HL-60 (cell line): ENCODE measurements at regions not wholly inside any gene's neighbourhood (a gene's known extent, or its start where the extent isn't known, plus 50 kb on each side); places are given as distances from the start of the nearest gene placed in this dataset.
"Not testable (repeated sequence)": the region's sequence is repeated elsewhere in the genome, so short reads cannot be mapped to it uniquely, and the experiment has no call there.

Experiments
- DNase-seq, 2 experiments: peaks; one replicate each; pipeline ENCODE4 v3.0.0-alpha.2; 2010 to 2020; ENCODE audit warnings: low read depth in 1 of 2, low spot score in 1 of 2
- H3K27ac ChIP-seq: fragments of 250-450 bp; sonication (Bioruptor Pico); replicated peaks from 2 replicates; pipeline ENCODE4 v1.5.1; 2020; ENCODE audit warnings: mild to moderate bottlenecking, moderate library complexity
- H3K27me3 ChIP-seq: fragments of 250-450 bp; sonication (Bioruptor Pico); 2 replicates; pipeline ENCODE4 v1.5.1; 2021; ENCODE audit warnings: mild to moderate bottlenecking, moderate library complexity; ENCODE audit not compliant: insufficient read depth, poor library complexity, severe bottlenecking
- H3K4me3 ChIP-seq: replicated peaks from 2 replicates; pipeline ENCODE4 v1.5.1; 2011; ENCODE audit warnings: mild to moderate bottlenecking, control low read depth, low read length; ENCODE audit not compliant: insufficient read depth
- GABPA ChIP-seq: IDR thresholded peaks from 2 replicates; pipeline ENCODE4 v1.6.1; 2012; ENCODE audit warnings: low read depth
- POLR2AphosphoS5 ChIP-seq: IDR thresholded peaks from 2 replicates; pipeline ENCODE4 v1.6.1; 2012; ENCODE audit warnings: low read depth
- SPI1 ChIP-seq: IDR thresholded peaks from 2 replicates; pipeline ENCODE4 v1.6.1; 2012; ENCODE audit warnings: low read depth, mild to moderate bottlenecking, borderline replicate concordance
- TF ChIP-seq, protein P1 (sequence below): IDR thresholded peaks from one replicate; pipeline ENCODE4 v1.5.1; 2011; ENCODE audit warnings: low read length, control low read depth, inconsistent platforms; ENCODE audit not compliant: insufficient read depth
- TF ChIP-seq, protein P2 (sequence below): IDR thresholded peaks from 2 replicates; pipeline ENCODE4 v1.6.1; 2012; ENCODE audit warnings: low read depth; ENCODE audit not compliant: insufficient replicate concordance

DNA sequence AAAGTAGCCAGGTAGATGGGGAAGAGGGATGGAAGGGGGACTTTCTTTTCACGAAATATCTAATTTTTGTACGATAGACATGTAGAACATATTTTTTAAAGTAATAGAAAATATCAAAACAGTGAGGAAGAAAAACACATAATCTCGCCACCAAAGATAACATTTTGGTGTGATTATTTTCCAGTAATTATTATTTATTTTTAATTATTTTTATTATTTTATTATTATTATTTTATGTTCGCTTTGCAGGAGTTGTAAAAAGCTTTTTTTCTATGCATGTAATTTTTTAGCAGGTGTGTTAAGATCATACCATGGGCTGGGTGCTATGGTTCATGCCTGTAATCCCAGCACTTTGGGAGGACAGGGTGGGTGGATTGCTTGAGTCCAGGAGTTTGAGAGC, 85.6 kb upstream of the CCND2 start:
- H3K4me3 ChIP-seq, result no peak overlapping the region
- DNase-seq, result no peak
- no peak overlapping the region for H3K27ac ChIP-seq
- TF ChIP-seq SPI1 (no peak), GABPA (no peak), POLR2AphosphoS5 (no peak)
- TF ChIP-seq, protein P1, sequence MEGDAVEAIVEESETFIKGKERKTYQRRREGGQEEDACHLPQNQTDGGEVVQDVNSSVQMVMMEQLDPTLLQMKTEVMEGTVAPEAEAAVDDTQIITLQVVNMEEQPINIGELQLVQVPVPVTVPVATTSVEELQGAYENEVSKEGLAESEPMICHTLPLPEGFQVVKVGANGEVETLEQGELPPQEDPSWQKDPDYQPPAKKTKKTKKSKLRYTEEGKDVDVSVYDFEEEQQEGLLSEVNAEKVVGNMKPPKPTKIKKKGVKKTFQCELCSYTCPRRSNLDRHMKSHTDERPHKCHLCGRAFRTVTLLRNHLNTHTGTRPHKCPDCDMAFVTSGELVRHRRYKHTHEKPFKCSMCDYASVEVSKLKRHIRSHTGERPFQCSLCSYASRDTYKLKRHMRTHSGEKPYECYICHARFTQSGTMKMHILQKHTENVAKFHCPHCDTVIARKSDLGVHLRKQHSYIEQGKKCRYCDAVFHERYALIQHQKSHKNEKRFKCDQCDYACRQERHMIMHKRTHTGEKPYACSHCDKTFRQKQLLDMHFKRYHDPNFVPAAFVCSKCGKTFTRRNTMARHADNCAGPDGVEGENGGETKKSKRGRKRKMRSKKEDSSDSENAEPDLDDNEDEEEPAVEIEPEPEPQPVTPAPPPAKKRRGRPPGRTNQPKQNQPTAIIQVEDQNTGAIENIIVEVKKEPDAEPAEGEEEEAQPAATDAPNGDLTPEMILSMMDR, result no peak
- TF ChIP-seq, protein P2, sequence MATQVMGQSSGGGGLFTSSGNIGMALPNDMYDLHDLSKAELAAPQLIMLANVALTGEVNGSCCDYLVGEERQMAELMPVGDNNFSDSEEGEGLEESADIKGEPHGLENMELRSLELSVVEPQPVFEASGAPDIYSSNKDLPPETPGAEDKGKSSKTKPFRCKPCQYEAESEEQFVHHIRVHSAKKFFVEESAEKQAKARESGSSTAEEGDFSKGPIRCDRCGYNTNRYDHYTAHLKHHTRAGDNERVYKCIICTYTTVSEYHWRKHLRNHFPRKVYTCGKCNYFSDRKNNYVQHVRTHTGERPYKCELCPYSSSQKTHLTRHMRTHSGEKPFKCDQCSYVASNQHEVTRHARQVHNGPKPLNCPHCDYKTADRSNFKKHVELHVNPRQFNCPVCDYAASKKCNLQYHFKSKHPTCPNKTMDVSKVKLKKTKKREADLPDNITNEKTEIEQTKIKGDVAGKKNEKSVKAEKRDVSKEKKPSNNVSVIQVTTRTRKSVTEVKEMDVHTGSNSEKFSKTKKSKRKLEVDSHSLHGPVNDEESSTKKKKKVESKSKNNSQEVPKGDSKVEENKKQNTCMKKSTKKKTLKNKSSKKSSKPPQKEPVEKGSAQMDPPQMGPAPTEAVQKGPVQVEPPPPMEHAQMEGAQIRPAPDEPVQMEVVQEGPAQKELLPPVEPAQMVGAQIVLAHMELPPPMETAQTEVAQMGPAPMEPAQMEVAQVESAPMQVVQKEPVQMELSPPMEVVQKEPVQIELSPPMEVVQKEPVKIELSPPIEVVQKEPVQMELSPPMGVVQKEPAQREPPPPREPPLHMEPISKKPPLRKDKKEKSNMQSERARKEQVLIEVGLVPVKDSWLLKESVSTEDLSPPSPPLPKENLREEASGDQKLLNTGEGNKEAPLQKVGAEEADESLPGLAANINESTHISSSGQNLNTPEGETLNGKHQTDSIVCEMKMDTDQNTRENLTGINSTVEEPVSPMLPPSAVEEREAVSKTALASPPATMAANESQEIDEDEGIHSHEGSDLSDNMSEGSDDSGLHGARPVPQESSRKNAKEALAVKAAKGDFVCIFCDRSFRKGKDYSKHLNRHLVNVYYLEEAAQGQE, result no peak
- no peaks in the 10 kb centered on the region for H3K27me3 ChIP-seq

DNA sequence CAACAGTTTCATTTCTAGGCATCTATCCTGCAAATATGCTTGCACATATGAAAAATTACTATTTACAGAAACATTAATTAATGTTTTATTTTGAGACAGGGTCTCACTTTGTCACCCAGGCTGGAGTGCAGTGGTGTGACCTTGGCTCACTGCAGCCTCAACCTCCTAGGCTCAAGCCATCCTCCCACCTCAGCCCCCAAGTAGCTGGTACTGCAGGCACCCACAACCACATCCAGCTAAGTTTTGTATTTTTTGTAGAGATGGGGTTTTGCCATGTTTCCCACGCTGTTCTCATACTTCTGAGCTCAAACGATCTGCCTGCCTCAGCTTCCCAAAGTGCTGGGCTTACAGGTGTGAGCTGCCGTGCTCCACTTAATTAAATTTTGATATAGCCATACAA, 86.2 kb upstream of the CCND2 start:
- not testable (repeated sequence) for H3K27me3 ChIP-seq, H3K27ac ChIP-seq, H3K4me3 ChIP-seq, DNase-seq

DNA sequence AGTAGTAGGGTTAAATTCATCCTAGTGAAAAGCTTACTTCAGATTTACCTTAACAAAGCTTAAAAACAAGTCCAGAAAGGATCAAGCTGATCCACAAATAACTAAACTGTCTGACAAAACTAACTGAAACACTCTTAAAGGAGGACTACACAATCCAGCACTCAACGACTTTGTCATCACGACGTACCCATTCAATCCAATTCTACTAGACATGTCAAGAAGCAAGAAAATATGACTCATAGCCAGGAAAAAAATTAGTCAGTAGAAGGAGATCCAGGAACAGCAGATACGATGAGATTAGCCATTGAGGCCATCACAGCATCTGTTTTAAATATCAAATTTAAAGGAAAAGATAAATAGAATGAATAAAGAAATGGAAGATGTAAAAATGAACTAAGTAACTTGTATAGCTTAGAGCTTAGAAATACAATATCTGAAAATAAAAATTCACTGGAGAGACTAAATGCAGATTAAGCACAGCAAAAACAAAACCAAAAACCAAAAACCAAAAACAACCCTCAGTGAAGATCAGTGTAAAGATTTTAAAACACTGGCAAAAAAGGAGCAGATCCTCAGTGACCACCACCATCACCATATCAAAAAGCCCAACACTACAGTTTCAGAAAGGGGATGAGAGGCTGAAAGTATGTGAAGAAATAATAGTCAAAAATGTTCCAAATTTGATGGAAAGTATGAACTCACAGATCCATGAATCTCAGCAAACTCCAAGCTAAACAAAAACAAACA, 95.0 kb upstream of the CCND2 start:
- H3K27me3 ChIP-seq, result no peaks in the 10 kb centered on the region
- H3K27ac ChIP-seq, result no peak overlapping the region
- DNase-seq, result no peak
- no peak overlapping the region for H3K4me3 ChIP-seq
- TF ChIP-seq SPI1 (no peak), GABPA (no peak), POLR2AphosphoS5 (no peak)
- TF ChIP-seq, protein P2, result no peak
- TF ChIP-seq, protein P1, result no peak

DNA sequence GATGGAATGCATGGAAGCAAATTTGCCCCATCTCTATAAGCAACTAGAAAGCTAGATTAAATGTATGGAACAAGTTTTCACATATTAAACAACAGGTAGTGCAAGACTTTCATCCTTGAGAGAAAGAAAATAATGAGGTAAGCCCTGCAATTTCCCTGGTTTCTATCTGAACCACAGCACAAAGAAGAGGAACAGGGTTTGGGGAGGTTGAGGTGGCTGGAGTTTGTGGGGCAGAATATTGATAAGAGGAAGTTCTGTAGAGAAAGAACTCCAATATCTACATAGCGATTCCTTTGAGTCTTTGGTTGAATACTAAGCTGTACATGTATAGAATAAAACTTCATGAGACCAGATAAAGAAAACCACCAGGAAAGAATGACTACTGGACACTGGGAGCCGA, 96.3 kb upstream of the CCND2 start:
- Histone ChIP-seq H3K27ac (peak overlapping the region; percentile 9; the same call in 1 of the 2 replicates), H3K27me3 (no peaks in the 10 kb centered on the region), H3K4me3 (no peak overlapping the region)
- peak in 1 of 2 experiments; percentile 81 for DNase-seq
- TF ChIP-seq SPI1, result peak; percentile 89
- TF ChIP-seq, protein P1, result no peak
